Mesendoderm (in vitro differentiated cells): ENCODE measurements at regions not wholly inside any gene's neighbourhood (a gene's known extent, or its start where the extent isn't known, plus 50 kb on each side); places are given as distances from the start of the nearest gene placed in this dataset.

ENCODE experiments used
- DNase-seq: peaks from one replicate; pipeline ENCODE4 v3.0.0; 2013
- H2AK5ac ChIP-seq: 2 replicates; pipeline ENCODE4 v1.6.1; 2013; ENCODE audit warnings: low read length, inconsistent platforms
- H2BK120ac ChIP-seq: 2 replicates; pipeline ENCODE4 v1.6.1; 2013; ENCODE audit warnings: low read depth, mild to moderate bottlenecking, low read length, moderate library complexity, mixed read lengths
- H2BK15ac ChIP-seq: replicated peaks from 2 replicates; pipeline ENCODE4 v1.6.1; 2013; ENCODE audit warnings: low read depth, mild to moderate bottlenecking, moderate library complexity
- H2BK5ac ChIP-seq: 2 replicates; pipeline ENCODE4 v1.6.1; 2013; ENCODE audit warnings: low read length, inconsistent platforms
- H3K18ac ChIP-seq: 2 replicates; pipeline ENCODE4 v1.6.1; 2013; ENCODE audit warnings: mild to moderate bottlenecking, low read length, mixed read lengths
- H3K23ac ChIP-seq: one replicate; pipeline ENCODE4 v1.6.1; 2013; ENCODE audit warnings: low read length
- H3K27ac ChIP-seq: 2 replicates; pipeline ENCODE4 v1.5.1; 2013; ENCODE audit warnings: low read depth, mild to moderate bottlenecking, inconsistent platforms, low read length, moderate library complexity
- H3K27me3 ChIP-seq: 2 replicates; pipeline ENCODE4 v1.6.1; 2013; ENCODE audit warnings: low read length, control low read depth, mild to moderate bottlenecking, inconsistent platforms; ENCODE audit not compliant: insufficient read depth, poor library complexity
- H3K36me3 ChIP-seq: 2 replicates; pipeline ENCODE4 v1.6.1; 2013; ENCODE audit warnings: low read length, inconsistent platforms; ENCODE audit not compliant: control insufficient read depth, insufficient read depth
- H3K4ac ChIP-seq: one replicate; pipeline ENCODE4 v1.6.1; 2013; ENCODE audit warnings: low read depth, mild to moderate bottlenecking, low read length, moderate library complexity
- H3K4me1 ChIP-seq: 2 replicates; pipeline ENCODE4 v1.6.1; 2013; ENCODE audit warnings: low read depth, low read length, inconsistent platforms; ENCODE audit not compliant: control insufficient read depth
- H3K4me2 ChIP-seq: 2 replicates; pipeline ENCODE4 v1.6.1; 2013; ENCODE audit warnings: low read length
- H3K4me3 ChIP-seq: 2 replicates; pipeline ENCODE4 v1.5.1; 2013; ENCODE audit warnings: mild to moderate bottlenecking, low read length
- H3K56ac ChIP-seq: one replicate; pipeline ENCODE4 v1.6.1; 2013; ENCODE audit warnings: low read length
- H3K79me1 ChIP-seq: 2 replicates; pipeline ENCODE4 v1.6.1; 2013; ENCODE audit warnings: low read length, inconsistent platforms
- H3K79me2 ChIP-seq: 2 replicates; pipeline ENCODE4 v1.6.1; 2013; ENCODE audit warnings: mild to moderate bottlenecking, low read length; ENCODE audit not compliant: control insufficient read depth, insufficient read depth
- H3K9ac ChIP-seq: 2 replicates; pipeline ENCODE4 v1.6.1; 2013; ENCODE audit warnings: low read length, inconsistent platforms
- H4K5ac ChIP-seq: one replicate; pipeline ENCODE4 v1.6.1; 2013; ENCODE audit warnings: low read length
- H4K8ac ChIP-seq: one replicate; pipeline ENCODE4 v1.6.1; 2013; ENCODE audit warnings: low read depth, mild to moderate bottlenecking, control low read depth, low read length, moderate library complexity
- WGBS: extraction: QIAGEN DNeasy Blood & Tissue Kit; methylation state at CpG from one replicate; pipeline ENCODE4 v1.1.7; 2013; ENCODE audit warnings: low lambda C conversion rate, missing lambda C conversion rate; ENCODE audit not compliant: insufficient coverage; ENCODE audit errors: extremely low coverage; 5-methylcytosine and 5-hydroxymethylcytosine counted together

GRCh38 chr18:51300912-51301311 is 103.4 kb upstream of the MEX3C start:
- Histone ChIP-seq H3K4me3 (no peak overlapping the region), H2BK5ac (no peak overlapping the region), H2BK120ac (no peak overlapping the region), H4K5ac (no peak overlapping the region), H3K4me2 (no peak overlapping the region), H3K27ac (no peak overlapping the region), H2AK5ac (no peak overlapping the region), H3K23ac (no peak overlapping the region), H3K79me1 (no peaks in the 10 kb centered on the region), H4K8ac (no peak overlapping the region), H2BK15ac (no peak overlapping the region), H3K56ac (no peak overlapping the region), H3K18ac (no peak overlapping the region), H3K27me3 (no peaks in the 10 kb centered on the region), H3K9ac (no peak overlapping the region), H3K4me1 (no peaks in the 10 kb centered on the region), H3K36me3 (no peaks in the 10 kb centered on the region), H3K79me2 (no peaks in the 10 kb centered on the region), H3K4ac (no peak overlapping the region)
- no peak for DNase-seq
- no CpG with 5 or more reads among the region's 3 CpGs for WGBS

GRCh38 chr18:51301376-51301775 is 103.9 kb upstream of the MEX3C start:
- Histone ChIP-seq H3K4me1 (no peaks in the 10 kb centered on the region), H3K4ac (no peak overlapping the region), H2AK5ac (no peak overlapping the region), H3K4me2 (no peak overlapping the region), H4K5ac (no peak overlapping the region), H3K36me3 (no peaks in the 10 kb centered on the region), H3K27ac (no peak overlapping the region), H3K23ac (no peak overlapping the region), H4K8ac (no peak overlapping the region), H2BK15ac (no peak overlapping the region), H3K4me3 (no peak overlapping the region), H3K27me3 (no peaks in the 10 kb centered on the region), H3K18ac (no peak overlapping the region), H3K9ac (no peak overlapping the region), H3K79me1 (no peaks in the 10 kb centered on the region), H2BK5ac (no peak overlapping the region), H3K79me2 (no peaks in the 10 kb centered on the region), H3K56ac (no peak overlapping the region), H2BK120ac (no peak overlapping the region)
- no CpG with 5 or more reads among the region's 3 CpGs for WGBS
- no peak for DNase-seq

GRCh38 chr18:51316677-51317076 is 119.2 kb upstream of the MEX3C start:
- H3K79me1 ChIP-seq: no peaks in the 10 kb centered on the region
- no peak for DNase-seq
- no CpG with 5 or more reads among the region's 1 CpG for WGBS

GRCh38 chr18:51321696-51322095 is 124.2 kb upstream of the MEX3C start:
- Histone ChIP-seq H2BK5ac (no peak overlapping the region), H3K4me1 (peaks cover 4% of the 10 kb centered on the region), H3K23ac (no peak overlapping the region), H4K5ac (no peak overlapping the region), H3K79me2 (no peaks in the 10 kb centered on the region), H3K79me1 (no peaks in the 10 kb centered on the region), H3K18ac (no peak overlapping the region), H3K27me3 (no peaks in the 10 kb centered on the region), H2BK120ac (no peak overlapping the region), H3K4me3 (no peak overlapping the region), H3K4me2 (no peak overlapping the region), H3K4ac (no peak overlapping the region), H3K9ac (no peak overlapping the region), H3K27ac (peak overlapping the region; percentile 58), H3K36me3 (no peaks in the 10 kb centered on the region), H3K56ac (no peak overlapping the region), H2AK5ac (no peak overlapping the region), H4K8ac (no peak overlapping the region), H2BK15ac (no peak overlapping the region)
- WGBS: no CpG with 5 or more reads among the region's 1 CpG
- DNase-seq: peak; percentile 42

More at GRCh38 chr18:51316677-51317076, 119.2 kb upstream of the MEX3C start:
- H3K27me3 ChIP-seq: no peaks in the 10 kb centered on the region
- H3K4me1 ChIP-seq: peaks cover 2% of the 10 kb centered on the region
- H3K9ac ChIP-seq: no peak overlapping the region
- H3K4me2 ChIP-seq: no peak overlapping the region
- no peak overlapping the region for H3K27ac ChIP-seq
- no peak overlapping the region for H2AK5ac ChIP-seq
- H2BK15ac ChIP-seq: no peak overlapping the region
- H2BK5ac ChIP-seq: no peak overlapping the region
- no peak overlapping the region for H3K18ac ChIP-seq
- no peak overlapping the region for H3K23ac ChIP-seq
- H3K36me3 ChIP-seq: no peaks in the 10 kb centered on the region
- H3K4ac ChIP-seq: no peak overlapping the region
- H2BK120ac ChIP-seq: no peak overlapping the region
- no peak overlapping the region for H3K4me3 ChIP-seq
- H4K8ac ChIP-seq: no peak overlapping the region
- H3K56ac ChIP-seq: no peak overlapping the region
- H4K5ac ChIP-seq: no peak overlapping the region
- H3K79me2 ChIP-seq: no peaks in the 10 kb centered on the region

- no CpG with 5 or more reads among the region's 4 CpGs for WGBS
- no peak overlapping the region for H3K23ac ChIP-seq
- H2AK5ac ChIP-seq: no peak overlapping the region
- no peak overlapping the region for H2BK15ac ChIP-seq
- no peak overlapping the region for H4K8ac ChIP-seq
- H4K5ac ChIP-seq: no peak overlapping the region
- no peak overlapping the region for H3K9ac ChIP-seq
- no peaks in the 10 kb centered on the region for H3K79me2 ChIP-seq
- no peak overlapping the region for H3K4me3 ChIP-seq
- H3K36me3 ChIP-seq: no peaks in the 10 kb centered on the region
- no peak overlapping the region for H3K27ac ChIP-seq
- DNase-seq: peak; percentile 58
- H2BK5ac ChIP-seq: no peak overlapping the region
- H3K27me3 ChIP-seq: no peaks in the 10 kb centered on the region
- no peak overlapping the region for H3K4me2 ChIP-seq
- H3K79me1 ChIP-seq: no peaks in the 10 kb centered on the region
- H3K4ac ChIP-seq: no peak overlapping the region
- H3K18ac ChIP-seq: no peak overlapping the region
- peaks cover 4% of the 10 kb centered on the region for H3K4me1 ChIP-seq
- no peak overlapping the region for H2BK120ac ChIP-seq
- H3K56ac ChIP-seq: no peak overlapping the region
Measured at GRCh38 chr18:51323961-51324360, 126.5 kb upstream of the MEX3C start.

- H3K4ac ChIP-seq: no peak overlapping the region
- no peak overlapping the region for H2BK5ac ChIP-seq
- H3K18ac ChIP-seq: no peak overlapping the region
- no peak overlapping the region for H3K4me3 ChIP-seq
- no peak overlapping the region for H2BK120ac ChIP-seq
- no peak for DNase-seq
- H3K4me2 ChIP-seq: no peak overlapping the region
- H3K23ac ChIP-seq: no peak overlapping the region
- H3K36me3 ChIP-seq: no peaks in the 10 kb centered on the region
- H3K56ac ChIP-seq: no peak overlapping the region
- no peaks in the 10 kb centered on the region for H3K4me1 ChIP-seq
- no peak overlapping the region for H4K8ac ChIP-seq
- no CpG with 5 or more reads among the region's 4 CpGs for WGBS
- no peaks in the 10 kb centered on the region for H3K27me3 ChIP-seq
- H3K79me2 ChIP-seq: no peaks in the 10 kb centered on the region
- no peaks in the 10 kb centered on the region for H3K79me1 ChIP-seq
- H2BK15ac ChIP-seq: no peak overlapping the region
- H3K9ac ChIP-seq: no peak overlapping the region
- no peak overlapping the region for H4K5ac ChIP-seq
- H2AK5ac ChIP-seq: no peak overlapping the region
- H3K27ac ChIP-seq: no peak overlapping the region
Measured at GRCh38 chr18:51330148-51330547, 132.7 kb upstream of the MEX3C start.
